ENCODE measurements at regions not wholly inside any gene's neighbourhood (a gene's known extent, or its start where the extent isn't known, plus 50 kb on each side); places are given as distances from the start of the nearest gene placed in this dataset.

DNA sequence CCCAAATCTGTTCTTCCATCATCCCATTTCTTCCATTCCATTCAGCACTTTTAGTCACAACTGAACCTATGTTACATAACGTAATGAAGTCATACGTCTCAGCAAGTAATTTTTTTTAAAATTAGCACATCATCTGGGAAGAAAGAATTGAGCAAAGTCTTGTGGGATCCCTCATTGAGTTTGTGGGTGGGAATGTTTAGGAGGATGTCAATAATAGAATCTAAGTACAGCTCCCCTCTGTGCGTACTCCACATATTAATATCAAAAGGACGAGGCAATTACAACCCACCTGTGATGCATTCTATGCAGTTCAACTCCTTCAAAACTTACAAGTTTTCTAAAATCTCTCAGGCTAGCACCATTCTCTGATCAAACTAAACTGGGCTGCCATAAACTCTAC lies 526.3 kb downstream of the AGTPBP1 start:
- no peak for TF ChIP-seq CTCF (conservative IDR thresholded peaks at IDR 0.05; ENCODE audit: low read length)
- no peak for TF ChIP-seq EZH2phosphoT487 (IDR thresholded peaks at IDR 0.05; ENCODE audit: borderline replicate concordance, low read depth, low read length)
